Suppressor macrophage treated with lipopolysaccharide for 1 hour (primary cell): ENCODE measurements at regions not wholly inside any gene's neighbourhood (a gene's known extent, or its start where the extent isn't known, plus 50 kb on each side); places are given as distances from the start of the nearest gene placed in this dataset.

Experiments
- DNase-seq, 3 donors: peaks; one replicate each; pipeline ENCODE4 v3.0.0-alpha.2; 2020 to 2022

GRCh38 chrX:38890326-38890725 is 89.1 kb downstream of the MID1IP1 start:
- no peak for DNase-seq

GRCh38 chrX:38890963-38891362 is 89.7 kb downstream of the MID1IP1 start:
- no peak for DNase-seq

- no peak for DNase-seq
These were observed 90.6 kb downstream of the MID1IP1 start for GRCh38 chrX:38891641-38892413.

- no peak for DNase-seq
These were observed 92.2 kb downstream of the MID1IP1 start for GRCh38 chrX:38893441-38893840.

GRCh38 chrX:38895775-38896174 is 94.5 kb downstream of the MID1IP1 start:
- no peak for DNase-seq

GRCh38 chrX:38896724-38897298 is 95.6 kb downstream of the MID1IP1 start:
- no peak for DNase-seq

- DNase-seq: no peak
These were observed 97.0 kb downstream of the MID1IP1 start for GRCh38 chrX:38898261-38898660.

- DNase-seq: no peak
These were observed 98.4 kb downstream of the MID1IP1 start for GRCh38 chrX:38899650-38900049.

GRCh38 chrX:38900719-38901118 is 99.5 kb downstream of the MID1IP1 start:
- DNase-seq: no peak

GRCh38 chrX:38902972-38903492 is 101.8 kb downstream of the MID1IP1 start:
- DNase-seq: no peak

- no peak for DNase-seq
These were observed 115.5 kb downstream of the MID1IP1 start for GRCh38 chrX:38916801-38917200.

- DNase-seq: no peak
These were observed 116.7 kb downstream of the MID1IP1 start for GRCh38 chrX:38917954-38918353.

- no peak for DNase-seq
These were observed 117.9 kb downstream of the MID1IP1 start for GRCh38 chrX:38919202-38919601.

GRCh38 chrX:38919853-38920528 is 118.7 kb downstream of the MID1IP1 start:
- no peak for DNase-seq

- no peak for DNase-seq
These were observed 122.3 kb downstream of the MID1IP1 start for GRCh38 chrX:38923451-38923969.

GRCh38 chrX:38927592-38927991 is 126.3 kb downstream of the MID1IP1 start:
- DNase-seq: no peak

GRCh38 chrX:38929966-38930421 is 128.7 kb downstream of the MID1IP1 start:
- DNase-seq: peak; percentile 43 to 57 (median 45)

- no peak for DNase-seq
These were observed 129.2 kb downstream of the MID1IP1 start for GRCh38 chrX:38930474-38930873.

GRCh38 chrX:38935561-38935960 is 134.3 kb downstream of the MID1IP1 start:
- DNase-seq: no peak

GRCh38 chrX:38937400-38937799 is 136.1 kb downstream of the MID1IP1 start:
- no peak for DNase-seq

GRCh38 chrX:38937926-38938325 is 136.7 kb downstream of the MID1IP1 start:
- no peak for DNase-seq

GRCh38 chrX:38939067-38939466 is 137.8 kb downstream of the MID1IP1 start:
- no peak for DNase-seq

- no peak for DNase-seq
These were observed 139.3 kb downstream of the MID1IP1 start for GRCh38 chrX:38940547-38940946.

GRCh38 chrX:38941675-38942074 is 140.4 kb downstream of the MID1IP1 start:
- DNase-seq: no peak
